K562 (cell line): ENCODE measurements at regions not wholly inside any gene's neighbourhood (a gene's known extent, or its start where the extent isn't known, plus 50 kb on each side); places are given as distances from the start of the nearest gene placed in this dataset.

Experiments
- ATAC-seq: fragments of 200-7000 bp; cut with Tn5 transposase; 3 replicates; pipeline ENCODE4 v1.9.1; 2020; ENCODE audit warnings: moderate library complexity
- BruUV-seq: library from RNA; stranded (reverse); fragments of 400-500 nt; replicated peaks from 2 replicates; lab custom pipeline; 2021; lab: Mats Ljungman, UMichigan
- CTCF ChIA-PET: fragments of 300-600 bp; formaldehyde crosslinking; extraction: SDS; loops from one replicate; lab custom pipeline; 2021; ENCODE audit warnings: low intra/inter-chr PET ratio; lab: Yijun Ruan, JAX
- POLR2A ChIA-PET: fragments of 300-600, 350-650 bp; sonication (Branson Sonifier 250); formaldehyde crosslinking; extraction: SDS; loops from one replicate; lab custom pipeline; 2021; ENCODE audit warnings: antibody characterized with exemption, inconsistent platforms; lab: Yijun Ruan, JAX
- DNase-seq, 4 experiments: peaks; one replicate each; pipeline versions ENCODE4 v3.0.0 to v3.0.0-alpha.2; 2011 to 2018; ENCODE audit warnings: low spot score in 3 of 4, mixed read lengths in 3 of 4; ENCODE audit errors: extremely low read depth in 1 of 4
- FAIRE-seq: peaks from 2 replicates; lab custom pipeline; 2011; peaks lifted over from hg19 to GRCh38; lab: Jason Lieb, UNC
- H2AFZ ChIP-seq: 2 replicates; pipeline ENCODE4 v1.6.0; 2011; ENCODE audit warnings: low read depth, low read length, control low read depth, inconsistent platforms
- H3K27ac ChIP-seq: fragments of 200-600 bp; 3 replicates; pipeline ENCODE4 v1.8.0; 2011; ENCODE audit warnings: low read depth, mild to moderate bottlenecking, control low read depth, inconsistent platforms, low read length, moderate library complexity, mixed read lengths; ENCODE audit errors: extremely low read depth
- H3K27me3 ChIP-seq, 2 experiments: fragments of 300-600 bp in 1 of 2; 2 replicates in 1 of 2; 3 replicates in 1 of 2; pipeline versions ENCODE4 v1.6.0 to v1.8.0; 2011; ENCODE audit warnings: inconsistent platforms in 2 of 2, low read length in 2 of 2, mild to moderate bottlenecking in 1 of 2, mixed read lengths in 1 of 2, moderate library complexity in 1 of 2; ENCODE audit not compliant: control insufficient read depth in 2 of 2, insufficient read depth in 2 of 2
- H3K36me3 ChIP-seq: fragments of 300-600 bp; 3 replicates; pipeline ENCODE4 v1.8.0; 2011; ENCODE audit warnings: mild to moderate bottlenecking, low read length, inconsistent platforms; ENCODE audit not compliant: control insufficient read depth, insufficient read depth
- H3K4me1 ChIP-seq, 2 experiments: fragments of 200-600 bp in 1 of 2; replicated peaks in 1 of 2; 2 replicates in 1 of 2; 3 replicates in 1 of 2; pipeline versions ENCODE4 v1.5.1 to v1.8.0; 2011; ENCODE audit warnings: inconsistent platforms in 2 of 2, low read length in 2 of 2, mild to moderate bottlenecking in 1 of 2, mixed read lengths in 1 of 2, moderate library complexity in 1 of 2; ENCODE audit not compliant: control insufficient read depth in 2 of 2, insufficient read depth in 2 of 2
- H3K4me2 ChIP-seq: 2 replicates; pipeline ENCODE4 v1.6.1; 2011; ENCODE audit warnings: low read length, control low read depth, inconsistent platforms, mixed read lengths; ENCODE audit not compliant: insufficient read depth
- H3K4me3 ChIP-seq: fragments of 200-600 bp; sonication (generic), shearing (Covaris generic); 2 replicates; pipeline ENCODE4 v1.5.1; 2016; ENCODE audit warnings: control low read depth, inconsistent platforms
- H3K79me2 ChIP-seq: fragments of 200-600 bp; 3 replicates; pipeline ENCODE4 v1.8.0; 2011; ENCODE audit warnings: low read length, inconsistent platforms; ENCODE audit not compliant: control insufficient read depth, insufficient read depth
- H3K9ac ChIP-seq, 2 experiments: 2 replicates each; pipeline versions ENCODE4 v1.6.0 to v1.6.1; 2011; ENCODE audit warnings: low read depth in 2 of 2, low read length in 2 of 2, control low read depth in 1 of 2, inconsistent platforms in 1 of 2, mild to moderate bottlenecking in 1 of 2, mixed read lengths in 1 of 2; ENCODE audit not compliant: insufficient read depth in 1 of 2
- H3K9me1 ChIP-seq: one replicate; pipeline ENCODE4 v1.6.0; 2011; ENCODE audit warnings: inconsistent platforms, mild to moderate bottlenecking, low read length, moderate library complexity; ENCODE audit not compliant: control insufficient read depth, insufficient read depth
- H3K9me3 ChIP-seq: replicated peaks from 2 replicates; pipeline ENCODE4 v1.5.1; 2011; ENCODE audit warnings: low read depth, low read length, inconsistent platforms; ENCODE audit not compliant: control insufficient read depth, insufficient read depth
- H4K20me1 ChIP-seq: replicated peaks from 2 replicates; pipeline ENCODE4 v1.6.1; 2011; ENCODE audit warnings: low read length, inconsistent platforms, mixed read lengths; ENCODE audit not compliant: control insufficient read depth, insufficient read depth
- HIVEP1 ChIP-seq: fragments of 250-450 bp; sonication (Bioruptor Pico); IDR thresholded peaks from 2 replicates; pipeline ENCODE4 v1.4.0; 2020; ENCODE audit warnings: mild to moderate bottlenecking
- RERE ChIP-seq: sonication (generic); formaldehyde crosslinking; IDR thresholded peaks from 2 replicates; pipeline ENCODE4 v1.8.0; 2023; ENCODE audit warnings: missing genetic modification reagents, mild to moderate bottlenecking, borderline replicate concordance
- TEAD4 ChIP-seq, 2 experiments: sonication (generic) in 1 of 2; formaldehyde crosslinking in 1 of 2; IDR thresholded peaks; 2 replicates each; pipeline versions ENCODE4 v1.6.1 to v1.8.0; 2012 to 2022; ENCODE audit warnings: borderline replicate concordance in 1 of 2, inconsistent platforms in 1 of 2, low read length in 1 of 2, mild to moderate bottlenecking in 1 of 2, missing genetic modification reagents in 1 of 2
- ZNF12 ChIP-seq: sonication (generic); formaldehyde crosslinking; IDR thresholded peaks from 2 replicates; pipeline ENCODE4 v1.4.0; 2020; ENCODE audit warnings: mild to moderate bottlenecking, missing genetic modification reagents
- ZNF507 ChIP-seq: conservative IDR thresholded peaks from 2 replicates; pipeline ENCODE4 v1.6.1; 2017; ENCODE audit warnings: missing genetic modification characterization, missing compliant biosample characterization
- ZNF583 ChIP-seq: fragments of 250-450 bp; sonication (Bioruptor Pico); IDR thresholded peaks from 2 replicates; pipeline ENCODE4 v1.4.0; 2020
- ZNF696 ChIP-seq: fragments of 250-450 bp; sonication (Bioruptor Pico); conservative IDR thresholded peaks from 2 replicates; pipeline ENCODE4 v1.4.0; 2020; ENCODE audit warnings: mild to moderate bottlenecking, moderate library complexity
- WGBS: fragments of 100-300 bp; shearing (Covaris generic); methylation state at CpG from one replicate; pipeline ENCODE4 v1.1.6; 2016; ENCODE audit warnings: low coverage, mixed read lengths; ENCODE audit not compliant: insufficient coverage; ENCODE audit errors: missing lambda C conversion rate; 5-methylcytosine and 5-hydroxymethylcytosine counted together
- in situ Hi-C: fragments of 300-500 bp; cut with MboI; formaldehyde crosslinking; loops from 4 replicates; pipeline ENCODE4 v1.15.0; 2018; ENCODE audit warnings: inconsistent platforms, mixed read lengths
- intact Hi-C: fragments of 100-400 bp; cut with micrococcal nuclease; formaldehyde crosslinking; loops from 2 replicates; pipeline ENCODE4 v1.14.2; 2022
- TF ChIP-seq, protein P1 (sequence below): fragments of 450-650 bp; formaldehyde crosslinking; IDR thresholded peaks from 2 replicates; pipeline ENCODE4 v1.4.0; 2022; ENCODE audit warnings: mild to moderate bottlenecking, moderate library complexity

GRCh38 chr6:88556663-88557062 is 390.5 kb upstream of the CNR1 start:
- Histone ChIP-seq H3K9me3 (no peaks in the 10 kb centered on the region), H3K4me2 (no peak overlapping the region), H3K27ac (no peak overlapping the region), H3K79me2 (no peaks in the 10 kb centered on the region), H3K27me3 (peaks cover 3 to 10% of the 10 kb centered on the region in 2 experiments; a peak in 1 of 5 replicates), H3K9me1 (no peaks in the 10 kb centered on the region), H3K9ac (no peak overlapping the region), H4K20me1 (no peaks in the 10 kb centered on the region), H3K4me3 (no peak overlapping the region), H3K36me3 (no peaks in the 10 kb centered on the region), H2AFZ (no peak overlapping the region), H3K4me1 (no peaks in the 10 kb centered on the region)
- in situ Hi-C loops: no loop called here
- CTCF ChIA-PET: no interaction called here
- intact Hi-C loops: no loop called here
- 0% methylated on average over 3 of the region's 4 CpGs for WGBS
- ATAC-seq (no peak), DNase-seq (no peak), FAIRE-seq (no peak)
- TF ChIP-seq ZNF507 (tag) (no peak), RERE (no peak), TEAD4 (IDR thresholded peaks at IDR 0.05; ENCODE audit: low read length) (no peak), TEAD4 (CRISPR knock-in tag; IDR thresholded peaks at IDR 0.05; ENCODE audit: borderline replicate concordance) (no peak), ZNF583 (CRISPR knock-in tag) (no peak), ZNF696 (CRISPR knock-in tag) (no peak), ZNF12 (CRISPR knock-in tag) (no peak), HIVEP1 (CRISPR knock-in tag) (no peak)
- TF ChIP-seq, protein P1, sequence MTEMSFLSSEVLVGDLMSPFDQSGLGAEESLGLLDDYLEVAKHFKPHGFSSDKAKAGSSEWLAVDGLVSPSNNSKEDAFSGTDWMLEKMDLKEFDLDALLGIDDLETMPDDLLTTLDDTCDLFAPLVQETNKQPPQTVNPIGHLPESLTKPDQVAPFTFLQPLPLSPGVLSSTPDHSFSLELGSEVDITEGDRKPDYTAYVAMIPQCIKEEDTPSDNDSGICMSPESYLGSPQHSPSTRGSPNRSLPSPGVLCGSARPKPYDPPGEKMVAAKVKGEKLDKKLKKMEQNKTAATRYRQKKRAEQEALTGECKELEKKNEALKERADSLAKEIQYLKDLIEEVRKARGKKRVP: no peak
- POLR2A ChIA-PET: interaction anchor here (0.6 kb wide), 1 partner anchor 15 kb away, joined by 3 read pairs; no protein-coding TSS in a partner anchor
- BruUV-seq: no TSS peak
